Stimulated activated CD4-positive, alpha-beta T cell treated with anti-CD3 and anti-CD28 coated beads, TNF-alpha, amount 100 ng/mL, for 4 hours (primary cell): ENCODE measurements at regions not wholly inside any gene's neighbourhood (a gene's known extent, or its start where the extent isn't known, plus 50 kb on each side); places are given as distances from the start of the nearest gene placed in this dataset.

Experiments
- DNase-seq, 3 experiments: peaks; one replicate each; pipeline ENCODE4 v3.0.0-alpha.2; 2020; ENCODE audit warnings: low read depth in 3 of 3

- no peak for DNase-seq
Measured at GRCh38 chr18:46407486-46408166, 249.4 kb downstream of the LOXHD1 start.

DNA sequence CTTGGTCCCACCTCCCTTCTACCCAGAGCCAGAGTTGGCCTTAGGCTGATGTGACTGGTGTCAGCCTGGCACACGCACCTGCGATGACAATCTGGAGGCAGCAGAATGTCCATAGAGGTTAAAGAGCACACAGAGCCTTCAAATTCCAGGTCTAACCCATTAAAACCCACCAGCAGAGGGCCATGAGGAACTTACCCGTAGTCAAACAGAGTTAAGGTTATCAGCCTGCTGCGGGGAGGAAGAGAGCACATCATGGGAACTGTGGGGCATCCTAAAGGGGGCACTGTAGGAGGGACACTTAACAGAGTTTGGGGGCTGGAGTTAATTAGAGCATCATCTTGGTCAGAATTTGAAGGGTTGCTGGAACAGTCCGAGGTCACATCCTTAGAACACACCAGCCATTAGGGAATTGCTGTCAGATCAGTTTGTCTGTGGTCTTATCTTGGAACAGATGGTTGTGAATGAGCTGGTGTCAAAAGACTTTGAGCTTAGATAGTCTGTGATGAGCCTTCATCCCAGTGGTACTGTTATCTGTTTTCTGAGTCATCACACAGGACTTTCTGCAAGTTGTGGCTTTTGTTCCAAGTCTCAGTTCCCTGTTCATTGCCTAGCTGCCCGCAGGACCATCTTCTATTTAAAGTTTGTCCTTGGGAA, 248.6 kb downstream of the LOXHD1 start:
- no peak for DNase-seq

DNA sequence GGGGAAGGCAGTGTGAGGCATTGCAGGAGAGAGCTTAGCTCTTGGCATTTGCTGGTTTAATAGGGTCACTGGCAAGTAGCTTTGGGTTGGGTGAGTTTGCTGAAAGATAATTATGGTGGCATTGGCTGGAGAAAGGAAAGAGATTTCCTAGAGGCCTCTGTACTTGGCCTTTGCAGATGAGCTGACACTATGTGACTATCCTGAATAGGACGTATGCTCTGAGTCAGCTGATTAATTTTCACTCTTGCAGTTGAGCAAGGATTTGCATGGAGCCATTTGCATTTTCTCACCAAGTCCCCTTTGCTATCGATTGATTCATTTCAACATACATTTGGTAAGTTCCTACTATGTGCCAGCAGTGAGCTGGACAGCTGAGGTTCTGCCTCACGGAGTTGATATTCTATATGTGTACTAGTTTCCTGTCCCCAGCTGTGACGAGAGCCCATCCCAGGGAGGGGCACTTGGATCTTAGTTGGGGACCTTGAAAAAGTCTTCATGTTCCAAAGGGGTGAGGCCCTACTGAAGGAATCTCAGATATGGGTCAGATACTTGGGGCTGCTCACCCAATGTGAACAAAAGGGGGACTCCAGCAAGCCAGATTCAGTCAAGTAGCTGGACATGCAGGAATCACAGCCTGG, 245.7 kb downstream of the LOXHD1 start:
- DNase-seq, result no peak

- no peak for DNase-seq
Measured at GRCh38 chr18:46411867-46412690, 244.9 kb downstream of the LOXHD1 start.

DNA sequence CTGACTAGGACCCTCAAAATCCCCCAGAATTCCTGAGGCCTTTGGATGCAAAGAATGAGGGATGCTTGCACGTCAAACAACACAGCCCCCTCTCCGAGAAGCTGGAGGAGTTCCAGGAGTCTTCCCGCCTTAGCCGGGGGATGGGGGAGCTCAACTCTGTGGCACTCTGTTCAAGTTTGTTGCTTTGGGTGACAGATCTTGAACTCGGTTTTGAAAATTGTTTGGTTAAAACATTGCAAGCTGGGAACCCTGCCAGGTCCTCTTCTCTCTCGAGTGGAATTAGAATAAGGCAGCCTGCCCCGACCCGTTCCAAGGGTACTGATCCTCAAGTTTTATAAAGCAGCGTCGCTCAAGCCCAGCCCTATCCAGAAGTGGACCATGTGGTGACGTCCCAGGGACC, 244.1 kb downstream of the LOXHD1 start:
- DNase-seq, result no peak

DNA sequence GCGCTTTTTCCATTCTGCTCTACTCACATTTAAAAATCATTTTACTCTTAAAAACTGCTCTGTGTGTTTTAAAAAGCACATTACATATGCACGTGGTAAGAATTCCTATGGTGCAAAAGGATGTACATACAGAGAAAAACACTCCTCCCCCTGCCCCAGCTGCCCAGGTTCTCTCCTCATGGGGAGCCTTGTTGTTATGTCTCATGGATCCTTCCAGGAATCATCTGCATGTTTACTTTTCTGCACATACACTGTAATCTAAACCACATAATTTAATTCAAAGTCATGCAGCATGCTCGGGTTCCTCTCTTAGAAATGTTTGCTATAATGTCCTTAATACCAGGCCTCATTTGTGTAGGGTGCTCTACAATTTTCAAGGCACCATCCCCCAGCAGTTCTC, 243.3 kb downstream of the LOXHD1 start:
- no peak for DNase-seq

GRCh38 chr18:46414863-46415262, 242.2 kb downstream of the LOXHD1 start:
- DNase-seq, result no peak

DNA sequence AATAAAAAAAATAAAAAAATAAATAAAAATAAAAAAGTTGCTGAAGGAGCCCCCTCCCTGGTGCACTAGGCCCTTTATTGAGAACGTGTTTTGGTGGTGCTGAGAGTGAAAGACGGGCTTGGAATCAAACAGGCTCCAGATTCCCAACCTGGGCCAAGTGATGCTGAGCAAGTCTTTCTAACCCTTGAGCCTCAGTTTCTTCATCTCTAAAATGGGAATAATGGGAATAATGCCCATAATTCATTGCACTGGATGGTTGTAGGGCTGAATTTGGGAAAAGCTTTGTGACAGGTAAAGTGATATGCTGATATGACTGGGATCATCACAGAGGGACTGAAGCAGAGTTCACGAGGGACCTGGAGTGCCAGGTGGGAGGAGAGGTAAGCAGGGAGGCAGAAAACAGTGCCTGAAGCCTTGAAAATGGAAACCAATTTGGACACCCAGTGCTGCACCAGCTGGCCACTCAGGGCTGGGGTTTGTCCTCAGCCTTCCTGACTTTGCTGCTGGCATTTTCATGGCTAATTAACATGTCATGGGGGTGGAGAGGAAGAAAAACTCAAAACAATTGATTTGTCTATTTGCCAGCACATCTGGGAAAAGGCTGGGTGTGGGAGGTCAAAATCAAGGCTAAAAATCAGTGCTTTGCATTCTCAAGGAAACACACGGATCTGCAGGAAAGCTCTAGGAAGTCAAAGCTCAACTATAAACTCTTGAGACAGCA, 241.3 kb downstream of the LOXHD1 start:
- DNase-seq, result no peak

GRCh38 chr18:46416706-46417638, 240.0 kb downstream of the LOXHD1 start:
- no peak for DNase-seq

DNA sequence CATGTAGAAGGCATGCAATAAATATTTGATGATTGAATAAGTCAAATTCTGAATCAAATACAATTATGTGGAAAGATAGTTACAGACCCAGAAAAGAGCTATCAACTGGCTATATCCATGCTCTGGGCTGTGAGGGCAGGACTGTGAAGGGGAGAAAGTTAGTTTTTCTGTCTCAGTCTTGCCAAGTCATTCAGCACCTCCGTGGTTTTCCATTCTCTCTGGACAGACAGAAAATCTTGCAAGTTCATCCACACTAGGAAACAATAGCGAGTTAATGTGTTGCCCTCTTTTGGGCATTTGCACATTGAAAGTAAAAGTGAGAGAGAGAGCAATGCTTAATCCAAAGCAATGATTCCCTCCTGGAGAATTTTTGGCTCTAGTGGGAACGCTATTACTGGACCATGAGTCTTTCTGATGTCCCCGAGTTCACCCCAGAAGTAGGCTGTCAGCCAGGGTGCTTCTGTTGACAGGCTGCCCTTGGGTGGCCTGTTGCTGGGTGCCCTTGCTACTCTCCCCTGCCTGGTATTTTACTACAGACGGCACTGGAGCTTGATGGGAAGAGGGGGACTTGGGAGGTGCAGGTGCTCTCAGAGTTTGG, 238.3 kb downstream of the LOXHD1 start:
- no peak for DNase-seq

GRCh38 chr18:46419391-46420141, 237.5 kb downstream of the LOXHD1 start:
- no peak for DNase-seq

DNA sequence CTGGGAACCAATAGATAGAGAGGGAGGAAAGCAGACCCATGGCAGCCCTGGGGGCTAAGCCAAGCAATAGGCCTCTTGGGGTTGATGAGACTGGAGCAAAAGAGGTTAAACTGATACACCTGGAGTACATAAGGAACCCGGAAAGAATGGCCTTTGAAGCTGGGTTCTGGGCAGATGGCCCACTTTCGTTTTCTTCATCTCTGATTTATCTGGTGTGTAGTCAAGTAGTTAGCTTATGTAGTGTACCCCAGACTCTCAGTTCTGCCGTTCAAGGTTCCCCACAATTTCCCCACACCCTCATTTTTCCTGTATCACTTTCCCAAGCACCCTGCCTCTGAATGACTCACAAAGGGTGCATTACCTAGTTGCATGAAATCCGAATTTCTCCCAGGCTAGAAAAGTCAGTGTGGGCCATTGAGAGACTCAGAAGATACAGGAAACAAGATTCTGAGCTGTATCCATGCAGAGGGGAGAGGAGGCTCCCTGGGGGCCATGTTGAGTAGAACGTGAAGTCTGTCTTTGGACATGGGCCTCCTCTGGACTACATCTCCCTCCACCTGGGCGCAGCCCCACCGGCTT, 235.0 kb downstream of the LOXHD1 start:
- no peak for DNase-seq

DNA sequence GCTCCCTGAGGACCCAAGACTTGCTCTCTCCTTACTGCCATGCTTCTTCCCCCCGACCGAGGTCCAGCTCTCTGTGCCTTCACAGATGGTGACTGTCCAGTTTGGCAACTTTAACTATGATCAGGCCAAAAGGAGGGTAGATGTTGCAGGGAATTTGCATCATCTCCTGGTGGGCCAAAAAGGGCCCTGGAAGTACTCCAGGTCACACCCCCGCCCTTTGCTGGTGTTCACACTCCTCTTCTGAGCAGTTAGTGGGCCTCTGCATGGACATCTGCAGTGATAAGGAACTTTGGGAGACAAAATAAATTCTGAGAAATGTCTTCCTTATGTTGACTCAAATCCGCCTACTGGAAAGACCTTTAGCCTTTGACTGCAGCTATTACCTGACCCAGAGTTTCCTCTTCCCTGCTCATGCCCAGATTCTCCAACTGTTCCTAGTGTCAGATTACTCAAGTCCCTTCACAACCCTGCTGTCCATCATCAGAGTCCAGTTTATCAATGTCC, 234.4 kb downstream of the LOXHD1 start:
- no peak for DNase-seq

DNA sequence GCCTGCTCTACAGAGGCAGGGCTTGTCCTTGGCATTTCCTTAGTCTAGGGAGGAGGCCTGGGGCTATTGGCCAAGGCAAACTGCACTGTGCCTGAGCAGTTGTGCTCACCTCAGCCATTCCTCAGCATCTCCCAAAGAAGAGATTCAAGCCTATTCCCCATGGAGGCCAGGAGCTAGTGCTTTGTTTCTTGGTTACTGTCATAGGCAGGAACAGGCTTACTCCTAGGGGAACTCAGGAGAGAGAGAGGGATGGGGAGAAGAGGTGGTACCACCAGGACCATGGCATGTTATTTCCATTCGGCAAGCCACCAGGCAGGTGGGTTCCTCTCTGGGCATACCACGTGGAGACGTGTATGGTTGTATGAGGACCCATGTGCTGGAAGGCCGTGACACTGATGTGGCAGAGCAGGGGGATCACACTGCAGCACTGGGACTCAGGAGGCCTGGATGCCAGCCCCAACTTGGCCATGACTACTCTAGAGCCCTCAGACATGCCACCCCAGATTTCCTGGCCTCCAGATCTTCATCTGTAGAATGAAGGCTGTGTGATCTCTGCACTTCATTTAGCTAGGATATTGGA, 233.7 kb downstream of the LOXHD1 start:
- DNase-seq, result no peak

- DNase-seq, result no peak
Measured at GRCh38 chr18:46424898-46425297, 232.1 kb downstream of the LOXHD1 start.

DNA sequence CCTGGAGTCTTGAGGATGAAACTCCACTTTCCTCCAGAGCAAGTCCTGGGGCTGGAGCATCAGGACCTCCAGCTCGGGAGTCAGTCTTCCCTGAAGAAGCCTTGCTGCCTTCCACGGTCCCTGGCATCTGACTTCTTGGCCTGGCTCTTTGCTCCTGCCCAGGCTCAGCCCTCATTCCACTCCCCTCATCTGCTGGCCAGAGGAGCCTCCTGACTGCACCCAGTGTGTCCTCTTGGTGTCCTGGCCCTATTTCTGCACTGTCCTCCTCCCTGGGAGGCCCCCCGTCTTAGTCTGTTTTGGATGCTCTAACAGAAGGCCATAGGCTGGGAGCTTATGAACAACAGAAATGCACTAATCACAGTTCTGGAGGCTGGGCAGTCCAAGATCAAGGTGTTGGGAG, 231.5 kb downstream of the LOXHD1 start:
- no peak for DNase-seq

GRCh38 chr18:46426021-46426678, 230.9 kb downstream of the LOXHD1 start:
- DNase-seq, result no peak

DNA sequence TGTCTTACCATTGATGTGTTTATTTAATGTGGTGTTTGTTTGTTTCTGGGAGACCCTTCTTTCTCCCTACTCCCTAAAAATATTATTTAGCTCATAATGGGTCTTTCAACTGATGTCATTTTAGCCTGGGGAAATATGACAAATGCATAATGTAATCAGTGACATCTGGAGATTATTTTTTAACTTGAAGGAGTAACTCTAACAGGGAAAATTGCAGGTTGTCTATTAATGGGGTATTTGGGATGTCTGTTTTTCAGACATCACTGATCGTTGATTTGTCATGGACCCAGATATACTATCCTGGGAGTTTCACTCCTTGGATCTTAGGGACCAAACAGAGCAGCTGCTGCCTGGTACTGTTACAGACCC, 230.4 kb downstream of the LOXHD1 start:
- DNase-seq, result no peak
